ENCODE measurements at regions not wholly inside any gene's neighbourhood (a gene's known extent, or its start where the extent isn't known, plus 50 kb on each side); places are given as distances from the start of the nearest gene placed in this dataset.

GRCh38 chr7:155187061-155187785 is 110.5 kb upstream of the INSIG1 start:
- Histone ChIP-seq H3K27me3 (peaks cover 0 to 8% of the 10 kb centered on the region in 2 donors), H3K36me3 (no peaks in the 10 kb centered on the region), H3K9me3 (peaks cover 0 to 38% (median 11%) of the 10 kb centered on the region in 4 donors), H3K4me3 (no peak overlapping the region), H3K4me1 (peaks cover 0 to 6% (median 2%) of the 10 kb centered on the region in 4 donors), H3K27ac (no peak overlapping the region)
- 86 to 88% methylated on average over 13 to 15 of the region's 15 CpGs for WGBS, 2 donors
- TF ChIP-seq EP300 (IDR thresholded peaks at IDR 0.05) (no peak), CTCF (IDR thresholded peaks at IDR 0.05) (no peak), POLR2A (IDR thresholded peaks at IDR 0.05) (no peak)
- DNase-seq (ENCODE audit: low spot score in 2 of 2), result no peak

- Histone ChIP-seq H3K36me3 (no peaks in the 10 kb centered on the region), H3K27ac (no peak overlapping the region), H3K4me3 (no peak overlapping the region), H3K9me3 (peaks cover 0 to 39% (median 11%) of the 10 kb centered on the region in 4 donors), H3K27me3 (peaks cover 0 to 8% of the 10 kb centered on the region in 2 donors), H3K4me1 (peaks cover 0 to 6% (median 2%) of the 10 kb centered on the region in 4 donors)
- DNase-seq (ENCODE audit: low spot score in 2 of 2), result no peak
- WGBS, 2 donors, result 65 to 83% methylated on average over 2 of the region's 2 CpGs
- TF ChIP-seq POLR2A (IDR thresholded peaks at IDR 0.05), result no peak
- no peak for TF ChIP-seq EP300 (IDR thresholded peaks at IDR 0.05)
- TF ChIP-seq CTCF (IDR thresholded peaks at IDR 0.05), result no peak
These were observed 109.3 kb upstream of the INSIG1 start for GRCh38 chr7:155188357-155188756.

DNA sequence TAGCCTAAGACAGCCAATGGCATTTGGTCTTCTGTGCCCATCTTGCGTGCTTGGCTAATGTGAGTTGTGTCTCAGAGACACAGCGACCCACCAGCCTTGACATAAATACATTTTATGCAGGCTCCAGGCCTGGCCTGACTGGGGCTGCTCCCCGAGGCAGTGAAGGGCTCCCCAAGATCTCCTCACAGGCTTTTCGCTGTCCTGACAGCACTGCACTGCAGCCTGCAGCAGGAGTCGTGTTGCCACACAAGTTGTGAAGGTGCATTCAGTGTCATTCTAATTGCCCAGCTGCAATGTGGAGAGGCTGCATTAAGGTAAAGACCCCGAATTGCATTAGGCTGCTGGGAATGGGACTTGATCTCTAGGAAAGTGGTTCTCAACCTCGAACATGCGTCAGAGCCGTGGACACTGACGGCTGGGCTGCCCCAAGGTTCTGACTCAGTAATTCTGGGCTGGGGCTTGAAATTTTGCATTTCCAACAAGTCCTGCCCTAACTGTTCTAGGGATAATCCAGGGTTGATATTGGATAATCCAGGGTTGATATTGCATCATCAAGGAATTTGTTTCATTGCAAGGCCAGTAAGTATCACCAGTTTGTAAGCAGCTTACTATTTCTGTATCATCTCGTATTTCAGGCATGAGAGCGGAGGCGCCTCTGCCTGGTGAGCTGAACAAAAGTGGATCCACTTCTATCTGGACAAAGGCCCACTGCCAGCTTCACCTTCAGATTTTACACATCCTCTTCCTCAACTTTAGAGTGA is 108.7 kb upstream of the INSIG1 start:
- no peak overlapping the region for H3K27ac ChIP-seq
- no peak for DNase-seq (ENCODE audit: low spot score in 2 of 2)
- no peak overlapping the region for H3K4me3 ChIP-seq
- peaks cover 0 to 6% (median 2%) of the 10 kb centered on the region in 4 donors for H3K4me1 ChIP-seq
- peaks cover 0 to 8% of the 10 kb centered on the region in 2 donors for H3K27me3 ChIP-seq
- peaks cover 0 to 33% (median 10%) of the 10 kb centered on the region in 4 donors for H3K9me3 ChIP-seq
- TF ChIP-seq EP300 (IDR thresholded peaks at IDR 0.05), result no peak
- no peak for TF ChIP-seq POLR2A (IDR thresholded peaks at IDR 0.05)
- no peak for TF ChIP-seq CTCF (IDR thresholded peaks at IDR 0.05)
- H3K36me3 ChIP-seq, result no peaks in the 10 kb centered on the region
- WGBS, 2 donors, result 81 to 91% methylated on average over 9 to 11 of the region's 13 CpGs

GRCh38 chr7:155189590-155189989 is 108.1 kb upstream of the INSIG1 start:
- Histone ChIP-seq H3K27ac (no peak overlapping the region), H3K36me3 (no peaks in the 10 kb centered on the region), H3K27me3 (peaks cover 0 to 10% of the 10 kb centered on the region in 2 donors), H3K9me3 (peaks cover 0 to 28% (median 7%) of the 10 kb centered on the region in 4 donors), H3K4me1 (peaks cover 0 to 6% (median 2%) of the 10 kb centered on the region in 4 donors), H3K4me3 (no peak overlapping the region)
- WGBS, 2 donors, result 74 to 84% methylated on average over 13 of the region's 13 CpGs
- no peak for TF ChIP-seq EP300 (IDR thresholded peaks at IDR 0.05)
- TF ChIP-seq CTCF (IDR thresholded peaks at IDR 0.05), result no peak
- no peak for TF ChIP-seq POLR2A (IDR thresholded peaks at IDR 0.05)
- no peak for DNase-seq (ENCODE audit: low spot score in 2 of 2)

DNA sequence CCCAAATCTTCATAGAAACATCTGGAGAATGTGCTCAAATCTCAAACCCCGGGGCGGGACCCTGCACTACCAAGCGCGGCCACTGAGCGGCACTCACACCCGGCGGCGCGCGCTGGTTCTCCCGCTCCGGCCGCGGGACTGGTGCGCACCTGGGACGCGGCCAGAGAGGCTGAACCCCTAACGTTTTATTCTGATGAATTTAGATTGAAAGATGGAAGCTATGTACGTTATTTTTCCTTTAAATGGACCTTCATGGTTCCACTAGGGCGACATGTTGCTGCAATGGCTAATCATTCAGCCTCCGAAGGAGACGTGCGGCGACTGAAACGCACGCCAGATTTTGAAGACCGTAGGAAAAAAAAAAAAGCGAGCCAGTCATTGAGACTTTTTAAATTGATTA is 107.0 kb upstream of the INSIG1 start:
- Histone ChIP-seq H3K36me3 (no peaks in the 10 kb centered on the region), H3K27ac (no peak overlapping the region), H3K27me3 (peaks cover 0 to 13% of the 10 kb centered on the region in 2 donors), H3K4me3 (no peak overlapping the region), H3K9me3 (peaks cover 0 to 26% (median 2%) of the 10 kb centered on the region in 4 donors), H3K4me1 (peaks cover 0 to 6% (median 2%) of the 10 kb centered on the region in 4 donors)
- 6 to 11% methylated on average over 28 of the region's 28 CpGs for WGBS, 2 donors
- peak; percentile 49 to 67 for DNase-seq (ENCODE audit: low spot score in 2 of 2)
- TF ChIP-seq CTCF (IDR thresholded peaks at IDR 0.05) (peak; percentile 87 to 95 (median 90)), POLR2A (IDR thresholded peaks at IDR 0.05) (no peak)
